ENCODE measurements at regions not wholly inside any gene's neighbourhood (a gene's known extent, or its start where the extent isn't known, plus 50 kb on each side); places are given as distances from the start of the nearest gene placed in this dataset.

DNA sequence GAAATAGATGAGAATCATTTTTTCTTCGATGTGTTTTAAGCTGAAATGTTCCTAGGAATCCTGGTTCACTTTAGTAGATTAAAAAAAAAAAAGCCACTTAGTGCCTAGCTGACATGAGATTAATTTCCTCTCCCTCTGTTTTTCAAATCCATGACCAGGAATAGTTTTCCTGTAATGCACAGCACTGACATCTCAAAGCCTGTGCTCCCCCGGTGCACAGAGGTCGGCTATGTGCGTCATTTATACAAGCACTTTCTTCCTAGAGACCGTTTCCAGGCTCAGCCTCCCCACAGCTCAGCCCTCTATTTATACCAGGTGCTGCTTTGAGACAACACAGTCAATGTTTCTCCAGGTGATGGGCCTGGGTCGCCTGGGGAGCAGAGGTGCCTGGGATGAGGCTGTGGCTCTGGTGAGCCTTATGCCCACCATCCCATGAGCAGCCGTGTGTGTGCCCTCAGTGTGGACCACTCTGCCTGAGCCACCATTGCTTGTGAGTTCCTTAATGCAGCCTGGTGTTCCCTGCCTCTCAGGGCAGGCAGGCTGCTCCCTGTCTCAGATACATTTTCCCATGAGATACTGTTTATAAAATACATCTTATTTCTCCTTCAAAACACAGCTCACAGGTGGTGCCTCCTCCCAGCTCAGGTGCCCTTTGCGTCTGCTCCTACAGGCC, 515.7 kb upstream of the HS6ST1 start:
- no peak for DNase-seq
- peaks cover 13% of the 10 kb centered on the region for H3K27me3 ChIP-seq (ENCODE audit: low read depth)
- no peak overlapping the region for H3K4me3 ChIP-seq
- TF ChIP-seq, protein P1, sequence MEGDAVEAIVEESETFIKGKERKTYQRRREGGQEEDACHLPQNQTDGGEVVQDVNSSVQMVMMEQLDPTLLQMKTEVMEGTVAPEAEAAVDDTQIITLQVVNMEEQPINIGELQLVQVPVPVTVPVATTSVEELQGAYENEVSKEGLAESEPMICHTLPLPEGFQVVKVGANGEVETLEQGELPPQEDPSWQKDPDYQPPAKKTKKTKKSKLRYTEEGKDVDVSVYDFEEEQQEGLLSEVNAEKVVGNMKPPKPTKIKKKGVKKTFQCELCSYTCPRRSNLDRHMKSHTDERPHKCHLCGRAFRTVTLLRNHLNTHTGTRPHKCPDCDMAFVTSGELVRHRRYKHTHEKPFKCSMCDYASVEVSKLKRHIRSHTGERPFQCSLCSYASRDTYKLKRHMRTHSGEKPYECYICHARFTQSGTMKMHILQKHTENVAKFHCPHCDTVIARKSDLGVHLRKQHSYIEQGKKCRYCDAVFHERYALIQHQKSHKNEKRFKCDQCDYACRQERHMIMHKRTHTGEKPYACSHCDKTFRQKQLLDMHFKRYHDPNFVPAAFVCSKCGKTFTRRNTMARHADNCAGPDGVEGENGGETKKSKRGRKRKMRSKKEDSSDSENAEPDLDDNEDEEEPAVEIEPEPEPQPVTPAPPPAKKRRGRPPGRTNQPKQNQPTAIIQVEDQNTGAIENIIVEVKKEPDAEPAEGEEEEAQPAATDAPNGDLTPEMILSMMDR (IDR thresholded peaks at IDR 0.05; ENCODE audit: borderline replicate concordance) = no peak
- no peak overlapping the region for H3K27ac ChIP-seq (replicated peaks)
- no peaks in the 10 kb centered on the region for H3K36me3 ChIP-seq
- H3K4me1 ChIP-seq = no peaks in the 10 kb centered on the region
- H3K9me3 ChIP-seq (replicated peaks) = no peaks in the 10 kb centered on the region
- intact Hi-C loops (cut with micrococcal nuclease) = no loop called here

DNA sequence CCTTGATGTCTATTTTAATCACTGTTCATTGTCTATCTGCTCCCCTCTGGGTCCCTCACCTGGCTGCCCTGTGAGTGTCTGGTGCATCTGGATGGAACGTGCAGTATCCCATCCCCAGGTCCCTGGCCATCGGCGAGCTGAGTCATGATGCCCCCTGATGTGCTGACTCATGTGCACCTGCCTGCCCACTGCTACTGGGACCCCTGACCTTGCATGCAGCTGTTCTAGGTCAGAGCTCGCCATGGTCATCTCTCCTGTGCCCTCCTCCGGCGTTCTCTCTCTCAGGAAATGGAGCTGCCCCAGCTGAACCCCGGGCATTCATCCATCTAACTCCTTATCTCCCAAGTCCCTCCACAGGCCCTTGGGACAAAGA, 516.2 kb upstream of the HS6ST1 start:
- intact Hi-C loops (cut with micrococcal nuclease) = no loop called here
- no peak for DNase-seq

DNA sequence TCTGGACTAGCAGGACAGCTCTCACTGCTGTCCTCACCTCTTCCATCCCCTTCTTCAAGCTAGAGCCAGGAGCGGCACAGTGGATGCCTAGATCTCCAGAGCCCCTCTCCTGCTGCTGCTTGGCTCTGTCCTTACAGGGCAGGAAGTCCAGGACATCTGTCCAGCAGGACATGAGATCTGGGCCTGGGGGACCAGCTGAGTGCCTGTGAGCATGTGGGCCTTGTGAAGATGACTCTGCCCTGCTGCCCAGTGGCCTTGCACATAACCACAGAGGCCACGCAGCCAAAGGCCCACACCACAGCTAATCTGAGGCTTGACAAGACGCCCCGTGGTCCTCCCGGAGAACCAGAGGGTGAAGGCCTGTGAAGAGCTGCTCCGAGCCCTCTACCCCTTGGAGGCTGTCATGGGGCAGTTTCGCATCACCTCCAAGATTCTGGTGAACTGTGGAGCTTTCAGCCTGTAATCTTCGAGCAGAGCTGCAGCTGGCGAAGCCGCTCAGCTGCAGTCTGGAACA, 516.7 kb upstream of the HS6ST1 start:
- no peak for DNase-seq
- Histone ChIP-seq H3K27me3 (ENCODE audit: low read depth) (peaks cover 17% of the 10 kb centered on the region), H3K9me3 (replicated peaks) (no peaks in the 10 kb centered on the region), H3K27ac (replicated peaks) (no peak overlapping the region), H3K4me1 (no peaks in the 10 kb centered on the region), H3K36me3 (no peaks in the 10 kb centered on the region), H3K4me3 (no peak overlapping the region)
- TF ChIP-seq, protein P1 (IDR thresholded peaks at IDR 0.05; ENCODE audit: borderline replicate concordance) = no peak
- intact Hi-C loops (cut with micrococcal nuclease) = no loop called here

More for the DNA sequence above, 516.2 kb upstream of the HS6ST1 start:
- Histone ChIP-seq H3K27ac (replicated peaks) (no peak overlapping the region), H3K36me3 (no peaks in the 10 kb centered on the region), H3K27me3 (ENCODE audit: low read depth) (peaks cover 13% of the 10 kb centered on the region), H3K4me3 (no peak overlapping the region), H3K9me3 (replicated peaks) (no peaks in the 10 kb centered on the region), H3K4me1 (no peaks in the 10 kb centered on the region)
- TF ChIP-seq, protein P1 (IDR thresholded peaks at IDR 0.05; ENCODE audit: borderline replicate concordance) = no peak

DNA sequence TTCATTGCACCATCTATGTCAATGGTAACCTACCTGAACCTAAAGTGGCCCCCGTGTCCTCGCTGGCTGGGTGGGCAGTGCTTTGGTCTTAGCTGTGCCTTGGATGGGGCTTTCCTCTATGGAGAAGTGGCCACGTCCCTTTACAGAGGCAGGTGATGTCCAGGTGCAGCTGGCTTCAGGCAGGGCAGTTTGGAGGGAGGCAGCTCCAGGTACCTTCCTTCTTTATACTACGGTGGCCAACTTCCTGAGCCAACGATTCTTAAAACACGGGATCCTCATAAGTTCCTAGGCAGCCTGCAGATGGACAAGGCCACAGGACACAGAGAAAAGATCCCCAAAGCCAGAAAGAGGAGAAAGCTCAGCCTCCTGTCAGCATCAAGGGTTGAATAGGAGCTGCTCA, 517.3 kb upstream of the HS6ST1 start:
- intact Hi-C loops (cut with micrococcal nuclease) = no loop called here
- Histone ChIP-seq H3K4me3 (no peak overlapping the region), H3K9me3 (replicated peaks) (no peaks in the 10 kb centered on the region), H3K4me1 (no peaks in the 10 kb centered on the region), H3K27me3 (ENCODE audit: low read depth) (peaks cover 21% of the 10 kb centered on the region), H3K36me3 (no peaks in the 10 kb centered on the region), H3K27ac (replicated peaks) (no peak overlapping the region)
- TF ChIP-seq, protein P1 (IDR thresholded peaks at IDR 0.05; ENCODE audit: borderline replicate concordance) = no peak
- DNase-seq = no peak

DNA sequence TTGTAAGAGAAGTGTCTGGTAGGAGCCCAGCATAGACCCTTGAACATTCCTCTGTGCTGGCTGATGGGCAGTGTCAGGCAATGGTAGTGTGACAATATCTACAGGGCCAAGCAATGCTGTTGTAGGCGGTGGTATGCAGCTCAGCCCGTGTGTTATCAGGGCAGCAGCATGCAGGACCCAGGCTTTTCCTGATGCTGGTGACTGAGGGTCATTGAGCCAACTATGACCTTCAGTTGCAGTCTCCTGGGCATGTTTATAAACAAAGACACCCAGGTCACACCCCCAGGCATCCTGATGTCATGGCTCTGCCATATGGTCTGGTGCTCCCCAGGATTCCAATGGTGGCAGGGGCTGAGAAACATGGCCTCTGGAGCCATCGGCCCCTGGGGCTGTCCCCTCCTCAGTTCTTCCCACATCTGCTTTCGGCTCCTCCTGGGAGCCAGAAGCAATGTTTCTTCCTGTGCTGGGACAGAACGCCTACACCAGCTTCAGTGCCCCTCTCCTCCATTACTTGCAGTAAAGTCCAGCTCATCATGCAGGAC, 518.0 kb upstream of the HS6ST1 start:
- H3K27ac ChIP-seq (replicated peaks) = no peak overlapping the region
- H3K36me3 ChIP-seq = no peaks in the 10 kb centered on the region
- TF ChIP-seq, protein P1 (IDR thresholded peaks at IDR 0.05; ENCODE audit: borderline replicate concordance) = no peak
- intact Hi-C loops (cut with micrococcal nuclease) = no loop called here
- no peak overlapping the region for H3K4me3 ChIP-seq
- H3K4me1 ChIP-seq = no peaks in the 10 kb centered on the region
- peaks cover 21% of the 10 kb centered on the region for H3K27me3 ChIP-seq (ENCODE audit: low read depth)
- no peaks in the 10 kb centered on the region for H3K9me3 ChIP-seq (replicated peaks)
- DNase-seq = no peak

Measured in left ventricle myocardium inferior (tissue), 1 donor.